CD4-positive, alpha-beta T cell (primary cell): ENCODE measurements at regions not wholly inside any gene's neighbourhood (a gene's known extent, or its start where the extent isn't known, plus 50 kb on each side); places are given as distances from the start of the nearest gene placed in this dataset.

Experiments used
- ATAC-seq: fragments of 200-7000 bp; cut with Tn5 transposase; one replicate; pipeline ENCODE4 v1.10.0; 2022; ENCODE audit warnings: mild to moderate bottlenecking; ENCODE audit not compliant: poor library complexity
- CTCF ChIA-PET: fragments of 350-600 bp; sonication (Branson Sonifier 250); formaldehyde crosslinking; loops from one replicate; lab custom pipeline; 2021; ENCODE audit warnings: antibody characterized with exemption, inconsistent platforms; lab: Charles Lee
- POLR2A ChIA-PET: fragments of 350-600 bp; sonication (Branson Sonifier 250); formaldehyde crosslinking; loops from one replicate; lab custom pipeline; 2021; ENCODE audit warnings: antibody characterized with exemption, inconsistent platforms; lab: Charles Lee
- DNase-seq, 14 experiments: peaks; one replicate each; pipeline ENCODE4 v3.0.0-alpha.2; 2013 to 2020; ENCODE audit warnings: mixed read lengths in 2 of 14
- H3K27ac ChIP-seq, 2 donors: one replicate each; pipeline versions ENCODE4 v1.5.1 to v1.7.0; 2013; ENCODE audit warnings: low read length in 2 of 2, low read depth in 1 of 2, mild to moderate bottlenecking in 1 of 2
- H3K27me3 ChIP-seq, 2 experiments: 1 replicate in 1 of 2; 2 replicates in 1 of 2; pipeline versions ENCODE4 v1.6.1 to v1.7.0; 2013; ENCODE audit warnings: low read length in 2 of 2, control low read depth in 1 of 2, mild to moderate bottlenecking in 1 of 2, moderate library complexity in 1 of 2; ENCODE audit not compliant: insufficient read depth in 2 of 2, control insufficient read depth in 1 of 2
- H3K36me3 ChIP-seq: one replicate; pipeline ENCODE4 v1.6.1; 2013; ENCODE audit warnings: low read length, control low read depth; ENCODE audit not compliant: insufficient read depth
- H3K4me1 ChIP-seq: one replicate; pipeline ENCODE4 v1.6.1; 2013; ENCODE audit warnings: low read length, control low read depth; ENCODE audit not compliant: insufficient read depth
- H3K4me3 ChIP-seq: one replicate; pipeline ENCODE4 v1.5.1; 2013; ENCODE audit warnings: mild to moderate bottlenecking, low read length, moderate library complexity
- H3K9me3 ChIP-seq, 2 experiments: 1 replicate in 1 of 2; 2 replicates in 1 of 2; pipeline versions ENCODE4 v1.6.1 to v1.7.0; 2013; ENCODE audit warnings: low read length in 2 of 2, mild to moderate bottlenecking in 2 of 2, control low read depth in 1 of 2, moderate library complexity in 1 of 2; ENCODE audit not compliant: control insufficient read depth in 1 of 2, insufficient read depth in 1 of 2
- H3K27ac Mint-ChIP-seq: one replicate; pipeline ENCODE4 v1.8.0; 2020; ENCODE audit warnings: mixed read lengths
- H3K27me3 Mint-ChIP-seq: one replicate; pipeline ENCODE4 v1.8.0; 2021; ENCODE audit warnings: mixed read lengths
- H3K36me3 Mint-ChIP-seq: one replicate; pipeline ENCODE4 v1.8.0; 2021; ENCODE audit warnings: low read depth, mixed read lengths
- H3K4me1 Mint-ChIP-seq: one replicate; pipeline ENCODE4 v1.8.0; 2021; ENCODE audit warnings: low read depth, mixed read lengths
- H3K4me3 Mint-ChIP-seq: one replicate; pipeline ENCODE4 v1.8.0; 2020; ENCODE audit warnings: mild to moderate bottlenecking, mixed read lengths
- H3K9me3 Mint-ChIP-seq: one replicate; pipeline ENCODE4 v1.8.0; 2020; ENCODE audit warnings: mixed read lengths
- CTCF ChIP-seq: fragments of 200-600 bp; IDR thresholded peaks from one replicate; pipeline ENCODE4 v1.8.0; 2022; ENCODE audit warnings: antibody characterized with exemption, mild to moderate bottlenecking
- intact Hi-C, 2 experiments: fragments of 100-400 bp; cut with DNase I in 1 of 2; cut with micrococcal nuclease in 1 of 2; formaldehyde crosslinking; loops; one replicate each; pipeline versions ENCODE4 v1.15.1 to v1.9.0; 2023 to 2025; cut with DNase I, micrococcal nuclease

GRCh38 chr16:87040169-87041117, 276.7 kb downstream of the C16orf95 start:
- DNase-seq (no peak), ATAC-seq (no peak)
- Histone ChIP-seq H3K27ac (no peak overlapping the region), H3K36me3 (no peaks in the 10 kb centered on the region), H3K27me3 (no peaks in the 10 kb centered on the region), H3K4me3 (no peak overlapping the region), H3K4me1 (no peaks in the 10 kb centered on the region), H3K9me3 (peaks cover 0 to 5% of the 10 kb centered on the region in 2 experiments)
- H3K9me3 Mint-ChIP-seq, result no peaks in the 10 kb centered on the region
- POLR2A ChIA-PET, result no interaction called here
- intact Hi-C loops, result no loop called here
- H3K27ac Mint-ChIP-seq, result no peak overlapping the region
- CTCF ChIA-PET, result no interaction called here
- peaks cover 9% of the 10 kb centered on the region for H3K27me3 Mint-ChIP-seq
- H3K4me1 Mint-ChIP-seq, result no peaks in the 10 kb centered on the region
- no peaks in the 10 kb centered on the region for H3K36me3 Mint-ChIP-seq
- no peak for TF ChIP-seq CTCF
- no peak overlapping the region for H3K4me3 Mint-ChIP-seq

GRCh38 chr16:87041286-87041685, 275.9 kb downstream of the C16orf95 start:
- Mint-ChIP-seq H3K4me1 (no peaks in the 10 kb centered on the region), H3K27me3 (peaks cover 9% of the 10 kb centered on the region), H3K27ac (no peak overlapping the region), H3K9me3 (no peaks in the 10 kb centered on the region), H3K36me3 (no peaks in the 10 kb centered on the region), H3K4me3 (no peak overlapping the region)
- ChIA-PET CTCF (no interaction called here), POLR2A (no interaction called here)
- Histone ChIP-seq H3K36me3 (no peaks in the 10 kb centered on the region), H3K4me3 (no peak overlapping the region), H3K27ac (no peak overlapping the region), H3K4me1 (no peaks in the 10 kb centered on the region), H3K27me3 (no peaks in the 10 kb centered on the region), H3K9me3 (peaks cover 0 to 5% of the 10 kb centered on the region in 2 experiments)
- intact Hi-C loops, result no loop called here
- DNase-seq (no peak), ATAC-seq (no peak)
- TF ChIP-seq CTCF, result no peak

GRCh38 chr16:87042551-87043230, 274.5 kb downstream of the C16orf95 start:
- ChIA-PET CTCF (no interaction called here), POLR2A (no interaction called here)
- no peak for TF ChIP-seq CTCF
- H3K27ac Mint-ChIP-seq, result no peak overlapping the region
- Histone ChIP-seq H3K27ac (no peak overlapping the region), H3K9me3 (peaks cover 0 to 5% of the 10 kb centered on the region in 2 experiments), H3K27me3 (no peaks in the 10 kb centered on the region), H3K4me1 (no peaks in the 10 kb centered on the region), H3K4me3 (no peak overlapping the region), H3K36me3 (no peaks in the 10 kb centered on the region)
- peaks cover 7% of the 10 kb centered on the region for H3K27me3 Mint-ChIP-seq
- no peaks in the 10 kb centered on the region for H3K4me1 Mint-ChIP-seq
- intact Hi-C loops, result no loop called here
- DNase-seq (no peak), ATAC-seq (no peak)
- no peak overlapping the region for H3K4me3 Mint-ChIP-seq
- no peaks in the 10 kb centered on the region for H3K9me3 Mint-ChIP-seq
- no peaks in the 10 kb centered on the region for H3K36me3 Mint-ChIP-seq
